Keratinocyte (primary cell): ENCODE measurements at regions not wholly inside any gene's neighbourhood (a gene's known extent, or its start where the extent isn't known, plus 50 kb on each side); places are given as distances from the start of the nearest gene placed in this dataset.

Experiments used
- DNase-seq: peaks from one replicate; pipeline ENCODE4 v3.0.0-alpha.2; 2011; ENCODE audit warnings: low read depth, missing footprints, low spot score
- FAIRE-seq: peaks from 2 replicates; lab custom pipeline; 2011; peaks lifted over from hg19 to GRCh38; lab: Jason Lieb, UNC
- H2AFZ ChIP-seq: 2 replicates; pipeline ENCODE4 v1.6.0; 2012; ENCODE audit warnings: low read length, control low read depth, inconsistent platforms; ENCODE audit not compliant: control insufficient read depth
- H3K27ac ChIP-seq: 2 replicates; pipeline ENCODE4 v1.5.1; 2011; ENCODE audit warnings: low read length; ENCODE audit not compliant: control insufficient read depth, insufficient read depth
- H3K27me3 ChIP-seq: 3 replicates; pipeline ENCODE4 v1.6.0; 2011; ENCODE audit warnings: low read length; ENCODE audit not compliant: control insufficient read depth, insufficient read depth; ENCODE audit errors: extremely low read depth
- H3K36me3 ChIP-seq, 2 experiments: 2 replicates in 1 of 2; 3 replicates in 1 of 2; pipeline ENCODE4 v1.5.1; 2011; ENCODE audit warnings: low read length in 2 of 2, mild to moderate bottlenecking in 1 of 2; ENCODE audit not compliant: control insufficient read depth in 2 of 2, insufficient read depth in 2 of 2; ENCODE audit errors: extremely low read depth in 1 of 2
- H3K4me1 ChIP-seq: 3 replicates; pipeline ENCODE4 v1.5.1; 2011; ENCODE audit warnings: low read length; ENCODE audit not compliant: control insufficient read depth, insufficient read depth; ENCODE audit errors: extremely low read depth
- H3K4me2 ChIP-seq: 3 replicates; pipeline ENCODE4 v1.6.0; 2011; ENCODE audit warnings: low read depth, low read length; ENCODE audit not compliant: control insufficient read depth, insufficient read depth; ENCODE audit errors: extremely low read depth
- H3K4me3 ChIP-seq, 3 experiments: fragments of 200-600 bp in 1 of 3; sonication (generic) in 1 of 3; 2 replicates in 2 of 3; 3 replicates in 1 of 3; pipeline ENCODE4 v1.5.1; 2011 to 2016; ENCODE audit warnings: low read length in 3 of 3, mild to moderate bottlenecking in 3 of 3, control low read depth in 2 of 3, inconsistent platforms in 1 of 3, low read depth in 1 of 3, mixed read lengths in 1 of 3, mixed run types in 1 of 3, moderate library complexity in 1 of 3; ENCODE audit not compliant: control insufficient read depth in 2 of 3, insufficient read depth in 2 of 3; ENCODE audit errors: extremely low read depth in 1 of 3
- H3K79me2 ChIP-seq: 2 replicates; pipeline ENCODE4 v1.6.0; 2012; ENCODE audit warnings: low read length; ENCODE audit not compliant: control insufficient read depth, insufficient read depth
- H3K9ac ChIP-seq: 3 replicates; pipeline ENCODE4 v1.6.0; 2011; ENCODE audit warnings: low read length; ENCODE audit not compliant: control insufficient read depth, insufficient read depth; ENCODE audit errors: extremely low read depth
- H3K9me1 ChIP-seq: 3 replicates; pipeline ENCODE4 v1.6.0; 2011; ENCODE audit warnings: low read length; ENCODE audit not compliant: control insufficient read depth, insufficient read depth; ENCODE audit errors: extremely low read depth
- H3K9me3 ChIP-seq: 2 replicates; pipeline ENCODE4 v1.5.1; 2012; ENCODE audit warnings: low read depth, low read length; ENCODE audit not compliant: control insufficient read depth
- H4K20me1 ChIP-seq: 3 replicates; pipeline ENCODE4 v1.6.0; 2011; ENCODE audit warnings: low read length; ENCODE audit not compliant: control insufficient read depth, insufficient read depth; ENCODE audit errors: extremely low read depth
- EZH2 ChIP-seq: IDR thresholded peaks from one replicate; pipeline ENCODE4 v1.6.1; 2012; ENCODE audit warnings: inconsistent platforms, mild to moderate bottlenecking, low read length, moderate library complexity
- dilution Hi-C: fragments of 300-500 bp; cut with MboI; formaldehyde crosslinking; loops from one replicate; pipeline ENCODE4 v1.7.0; 2020; ENCODE audit warnings: low sequenced_read_pairs; ENCODE audit not compliant: extremely low pct_ligation_motif_present
- TF ChIP-seq, protein P1 (sequence below), 3 experiments: IDR thresholded peaks in 1 of 3; conservative IDR thresholded peaks in 1 of 3; optimal IDR thresholded peaks in 1 of 3; 2 replicates in 2 of 3; 3 replicates in 1 of 3; pipeline versions ENCODE3 to v1.5.1; 2011; ENCODE audit warnings: low read length in 3 of 3, mild to moderate bottlenecking in 3 of 3, moderate library complexity in 2 of 3, control low read depth in 1 of 3, inconsistent platforms in 1 of 3; ENCODE audit not compliant: insufficient read depth in 2 of 3; ENCODE audit errors: extremely low read depth in 1 of 3

DNA sequence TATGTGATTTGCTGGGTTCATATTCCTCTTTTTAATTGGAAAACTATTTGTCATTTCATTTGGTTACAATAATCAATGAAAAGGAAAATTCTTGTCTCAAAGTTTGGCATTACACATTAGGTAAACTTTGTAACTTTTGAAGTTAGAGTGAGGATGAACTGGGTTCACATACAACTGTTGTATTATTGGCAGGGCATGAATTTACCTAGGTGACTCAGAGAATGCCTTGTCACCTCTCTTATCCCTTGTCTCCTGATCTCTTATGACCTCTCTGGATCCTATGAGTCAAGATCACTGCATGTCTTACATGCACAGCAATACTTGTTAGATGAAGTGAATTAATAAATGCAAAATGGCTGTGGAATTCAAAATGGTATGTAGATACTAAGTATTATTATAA lies 563.4 kb upstream of the GCFC2 start:
- Histone ChIP-seq H3K27me3 (no peaks in the 10 kb centered on the region), H4K20me1 (no peaks in the 10 kb centered on the region), H3K9me3 (no peaks in the 10 kb centered on the region), H3K27ac (no peak overlapping the region), H3K9me1 (no peaks in the 10 kb centered on the region), H3K4me1 (no peaks in the 10 kb centered on the region), H3K79me2 (no peaks in the 10 kb centered on the region), H3K36me3 (no peaks in the 10 kb centered on the region), H3K4me3 (no peak overlapping the region), H3K4me2 (no peak overlapping the region), H3K9ac (no peak overlapping the region), H2AFZ (no peak overlapping the region)
- TF ChIP-seq, protein P1, sequence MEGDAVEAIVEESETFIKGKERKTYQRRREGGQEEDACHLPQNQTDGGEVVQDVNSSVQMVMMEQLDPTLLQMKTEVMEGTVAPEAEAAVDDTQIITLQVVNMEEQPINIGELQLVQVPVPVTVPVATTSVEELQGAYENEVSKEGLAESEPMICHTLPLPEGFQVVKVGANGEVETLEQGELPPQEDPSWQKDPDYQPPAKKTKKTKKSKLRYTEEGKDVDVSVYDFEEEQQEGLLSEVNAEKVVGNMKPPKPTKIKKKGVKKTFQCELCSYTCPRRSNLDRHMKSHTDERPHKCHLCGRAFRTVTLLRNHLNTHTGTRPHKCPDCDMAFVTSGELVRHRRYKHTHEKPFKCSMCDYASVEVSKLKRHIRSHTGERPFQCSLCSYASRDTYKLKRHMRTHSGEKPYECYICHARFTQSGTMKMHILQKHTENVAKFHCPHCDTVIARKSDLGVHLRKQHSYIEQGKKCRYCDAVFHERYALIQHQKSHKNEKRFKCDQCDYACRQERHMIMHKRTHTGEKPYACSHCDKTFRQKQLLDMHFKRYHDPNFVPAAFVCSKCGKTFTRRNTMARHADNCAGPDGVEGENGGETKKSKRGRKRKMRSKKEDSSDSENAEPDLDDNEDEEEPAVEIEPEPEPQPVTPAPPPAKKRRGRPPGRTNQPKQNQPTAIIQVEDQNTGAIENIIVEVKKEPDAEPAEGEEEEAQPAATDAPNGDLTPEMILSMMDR (optimal IDR thresholded peaks at IDR 0.05 in 1 of 3, IDR thresholded peaks at IDR 0.05 in 1 of 3, conservative IDR thresholded peaks at IDR 0.05 in 1 of 3; ENCODE audit: extremely low read depth in 1 of 3, insufficient read depth in 2 of 3, low read length in 3 of 3) = no peak
- no peak for TF ChIP-seq EZH2
- FAIRE-seq = no peak
- dilution Hi-C loops = no loop called here
- DNase-seq = no peak

DNA sequence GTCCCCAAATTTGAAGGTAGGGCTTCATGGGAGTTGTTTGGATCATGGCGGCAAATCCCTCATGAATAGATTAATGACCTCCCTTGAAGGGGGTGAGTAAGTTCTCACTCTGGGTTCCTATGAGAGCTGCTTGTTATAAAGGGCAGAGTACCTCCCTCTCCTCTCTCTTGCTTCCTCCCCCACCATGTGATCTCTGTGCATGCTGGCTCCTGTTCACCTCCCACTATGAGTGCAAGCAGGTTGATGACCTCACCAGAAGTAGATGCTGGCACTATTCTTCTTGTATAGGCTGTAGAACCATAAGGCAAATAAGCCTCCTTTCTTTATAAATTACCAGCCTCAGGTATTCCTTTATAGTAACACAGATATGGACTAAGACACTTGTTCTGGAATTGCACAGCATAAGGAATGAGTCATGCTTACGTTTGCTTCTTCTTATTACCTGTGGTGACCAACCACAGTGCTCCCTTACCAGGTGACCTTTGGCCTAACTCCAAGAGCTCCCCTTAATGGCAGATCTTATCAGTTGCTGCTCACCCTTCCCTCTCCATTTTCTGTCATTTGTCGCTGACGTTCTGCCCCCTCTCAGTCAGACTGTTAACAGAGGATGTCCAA lies 559.5 kb upstream of the GCFC2 start:
- no peaks in the 10 kb centered on the region for H3K27me3 ChIP-seq
- no peak for DNase-seq
- no peaks in the 10 kb centered on the region for H3K9me1 ChIP-seq
- H3K36me3 ChIP-seq = no peaks in the 10 kb centered on the region
- H3K27ac ChIP-seq = no peak overlapping the region
- no peak overlapping the region for H3K9ac ChIP-seq
- H2AFZ ChIP-seq = no peak overlapping the region
- TF ChIP-seq, protein P1 (optimal IDR thresholded peaks at IDR 0.05 in 1 of 3, IDR thresholded peaks at IDR 0.05 in 1 of 3, conservative IDR thresholded peaks at IDR 0.05 in 1 of 3; ENCODE audit: extremely low read depth in 1 of 3, insufficient read depth in 2 of 3, low read length in 3 of 3) = no peak
- TF ChIP-seq EZH2 = no peak
- H3K4me1 ChIP-seq = no peaks in the 10 kb centered on the region
- dilution Hi-C loops = no loop called here
- H4K20me1 ChIP-seq = no peaks in the 10 kb centered on the region
- H3K4me2 ChIP-seq = no peak overlapping the region
- FAIRE-seq = no peak
- no peaks in the 10 kb centered on the region for H3K9me3 ChIP-seq
- no peak overlapping the region for H3K4me3 ChIP-seq
- H3K79me2 ChIP-seq = no peaks in the 10 kb centered on the region
